H9 (cell line): ENCODE measurements at regions not wholly inside any gene's neighbourhood (a gene's known extent, or its start where the extent isn't known, plus 50 kb on each side); places are given as distances from the start of the nearest gene placed in this dataset.

ENCODE experiments used
- DNase-seq: peaks from one replicate; pipeline ENCODE4 v3.0.0-alpha.2; 2017
- H2AFZ ChIP-seq: one replicate; pipeline ENCODE4 v1.6.1; 2013; ENCODE audit warnings: mild to moderate bottlenecking, low read length, control low read depth, moderate library complexity
- H2AK5ac ChIP-seq: 2 replicates; pipeline ENCODE4 v1.6.1; 2013; ENCODE audit warnings: low read length, control low read depth, mixed read lengths; ENCODE audit not compliant: insufficient read length
- H2BK120ac ChIP-seq: one replicate; pipeline ENCODE4 v1.6.1; 2013; ENCODE audit warnings: low read depth, mild to moderate bottlenecking, low read length, control low read depth, inconsistent platforms; ENCODE audit not compliant: poor library complexity, severe bottlenecking
- H2BK12ac ChIP-seq: 2 replicates; pipeline ENCODE4 v1.6.1; 2013; ENCODE audit warnings: low read length, control low read depth, mixed read lengths, low read depth; ENCODE audit not compliant: insufficient read length
- H2BK15ac ChIP-seq: 2 replicates; pipeline ENCODE4 v1.6.1; 2013; ENCODE audit warnings: low read depth, low read length, control low read depth
- H2BK20ac ChIP-seq: one replicate; pipeline ENCODE4 v1.6.1; 2013; ENCODE audit warnings: low read depth, mild to moderate bottlenecking, low read length, control low read depth, inconsistent platforms; ENCODE audit not compliant: poor library complexity, severe bottlenecking
- H2BK5ac ChIP-seq: 2 replicates; pipeline ENCODE4 v1.6.1; 2013; ENCODE audit warnings: low read length, control low read depth, mixed read lengths; ENCODE audit not compliant: insufficient read length
- H3K14ac ChIP-seq: 2 replicates; pipeline ENCODE4 v1.6.1; 2013; ENCODE audit warnings: low read length, control low read depth; ENCODE audit not compliant: insufficient read depth
- H3K18ac ChIP-seq: 2 replicates; pipeline ENCODE4 v1.6.1; 2013; ENCODE audit warnings: low read depth, mild to moderate bottlenecking, mixed read lengths, low read length, control low read depth; ENCODE audit not compliant: insufficient read length
- H3K23ac ChIP-seq: 2 replicates; pipeline ENCODE4 v1.6.1; 2013; ENCODE audit warnings: low read length, control low read depth, mixed read lengths, low read depth; ENCODE audit not compliant: insufficient read length
- H3K23me2 ChIP-seq: 2 replicates; pipeline ENCODE4 v1.6.1; 2013; ENCODE audit warnings: low read depth, mild to moderate bottlenecking, mixed read lengths, low read length, control low read depth; ENCODE audit not compliant: insufficient read length, poor library complexity, severe bottlenecking
- H3K27ac ChIP-seq: 2 replicates; pipeline ENCODE4 v1.5.1; 2013; ENCODE audit warnings: low read length, control low read depth, mixed read lengths, low read depth; ENCODE audit not compliant: insufficient read length
- H3K27me3 ChIP-seq: 2 replicates; pipeline ENCODE4 v1.6.1; 2013; ENCODE audit warnings: low read length, control low read depth, inconsistent platforms; ENCODE audit not compliant: insufficient read depth
- H3K4ac ChIP-seq: 2 replicates; pipeline ENCODE4 v1.6.1; 2013; ENCODE audit warnings: low read depth, mild to moderate bottlenecking, control low read depth, inconsistent platforms, low read length, moderate library complexity
- H3K4me1 ChIP-seq: 2 replicates; pipeline ENCODE4 v1.6.1; 2013; ENCODE audit warnings: low read length, control low read depth, inconsistent platforms; ENCODE audit not compliant: insufficient read depth
- H3K4me2 ChIP-seq: 2 replicates; pipeline ENCODE4 v1.6.1; 2013; ENCODE audit warnings: low read length, control low read depth, mixed read lengths; ENCODE audit not compliant: insufficient read length, insufficient read depth
- H3K56ac ChIP-seq: 2 replicates; pipeline ENCODE4 v1.6.1; 2013; ENCODE audit warnings: low read depth, mild to moderate bottlenecking, mixed read lengths, low read length, control low read depth; ENCODE audit not compliant: insufficient read length
- H3K79me1 ChIP-seq: 2 replicates; pipeline ENCODE4 v1.6.1; 2013; ENCODE audit warnings: low read depth, mild to moderate bottlenecking, moderate library complexity, low read length, control low read depth, inconsistent platforms; ENCODE audit not compliant: insufficient read depth, poor library complexity, severe bottlenecking
- H3K79me2 ChIP-seq: 2 replicates; pipeline ENCODE4 v1.6.1; 2013; ENCODE audit warnings: low read length, control low read depth, inconsistent platforms; ENCODE audit not compliant: insufficient read depth
- H3K9ac ChIP-seq: 2 replicates; pipeline ENCODE4 v1.6.1; 2013; ENCODE audit warnings: low read length, control low read depth, mixed read lengths; ENCODE audit not compliant: insufficient read length; ENCODE audit errors: extremely low read depth
- H3K9me3 ChIP-seq: one replicate; pipeline ENCODE4 v1.6.1; 2013; ENCODE audit warnings: low read depth, low read length, inconsistent platforms; ENCODE audit not compliant: control insufficient read depth
- H3T11ph ChIP-seq: one replicate; pipeline ENCODE4 v1.6.1; 2013; ENCODE audit warnings: mild to moderate bottlenecking, low read length, control low read depth, inconsistent platforms
- H4K20me1 ChIP-seq: one replicate; pipeline ENCODE4 v1.6.1; 2013; ENCODE audit not compliant: control insufficient read depth, insufficient read length, insufficient read depth
- H4K5ac ChIP-seq: 2 replicates; pipeline ENCODE4 v1.6.1; 2013; ENCODE audit warnings: low read depth, mild to moderate bottlenecking, mixed read lengths, low read length, control low read depth; ENCODE audit not compliant: insufficient read length
- H4K8ac ChIP-seq: replicated peaks from 2 replicates; pipeline ENCODE4 v1.6.1; 2013; ENCODE audit warnings: low read length, control low read depth, mixed read lengths, low read depth; ENCODE audit not compliant: insufficient read length
- H4K91ac ChIP-seq: 2 replicates; pipeline ENCODE4 v1.6.1; 2013; ENCODE audit warnings: low read depth, mild to moderate bottlenecking, moderate library complexity, mixed read lengths, low read length, control low read depth; ENCODE audit not compliant: insufficient read length
- H3K27ac Mint-ChIP-seq, 3 experiments: 2 replicates in 2 of 3; 3 replicates in 1 of 3; pipeline ENCODE4 v1.8.0; 2020 to 2021; ENCODE audit warnings: mixed read lengths in 3 of 3, mild to moderate bottlenecking in 1 of 3, moderate library complexity in 1 of 3
- H3K27me3 Mint-ChIP-seq: 2 replicates; pipeline ENCODE4 v1.8.0; 2021; ENCODE audit warnings: low read depth, mild to moderate bottlenecking, moderate library complexity, mixed read lengths
- H3K36me3 Mint-ChIP-seq, 3 experiments: 2 replicates in 2 of 3; 3 replicates in 1 of 3; pipeline ENCODE4 v1.8.0; 2020 to 2021; ENCODE audit warnings: low read depth in 3 of 3, mixed read lengths in 3 of 3; ENCODE audit not compliant: insufficient read depth in 1 of 3
- H3K4me1 Mint-ChIP-seq, 2 experiments: 2 replicates each; pipeline ENCODE4 v1.8.0; 2020; ENCODE audit warnings: mixed read lengths in 2 of 2
- H3K4me3 Mint-ChIP-seq, 2 experiments: 2 replicates in 1 of 2; 3 replicates in 1 of 2; pipeline ENCODE4 v1.8.0; 2020 to 2021; ENCODE audit warnings: mild to moderate bottlenecking in 2 of 2, mixed read lengths in 2 of 2, moderate library complexity in 1 of 2
- H3K9me3 Mint-ChIP-seq, 2 experiments: 2 replicates in 1 of 2; 3 replicates in 1 of 2; pipeline ENCODE4 v1.8.0; 2020; ENCODE audit warnings: mild to moderate bottlenecking in 2 of 2, mixed read lengths in 2 of 2, moderate library complexity in 1 of 2
- WGBS: extraction: QIAGEN DNeasy Blood & Tissue Kit; methylation state at CpG from one replicate; pipeline ENCODE4 v1.1.7; 2013; ENCODE audit warnings: missing lambda C conversion rate, low lambda C conversion rate, mixed read lengths; ENCODE audit not compliant: insufficient read length; ENCODE audit errors: extremely low coverage; 5-methylcytosine and 5-hydroxymethylcytosine counted together
- TF ChIP-seq, protein P1 (sequence below): fragments of 200-600 bp; sonication (generic); conservative IDR thresholded peaks from 3 replicates; pipeline ENCODE4 v1.8.0; 2021; ENCODE audit warnings: antibody characterized with exemption, mild to moderate bottlenecking

DNA sequence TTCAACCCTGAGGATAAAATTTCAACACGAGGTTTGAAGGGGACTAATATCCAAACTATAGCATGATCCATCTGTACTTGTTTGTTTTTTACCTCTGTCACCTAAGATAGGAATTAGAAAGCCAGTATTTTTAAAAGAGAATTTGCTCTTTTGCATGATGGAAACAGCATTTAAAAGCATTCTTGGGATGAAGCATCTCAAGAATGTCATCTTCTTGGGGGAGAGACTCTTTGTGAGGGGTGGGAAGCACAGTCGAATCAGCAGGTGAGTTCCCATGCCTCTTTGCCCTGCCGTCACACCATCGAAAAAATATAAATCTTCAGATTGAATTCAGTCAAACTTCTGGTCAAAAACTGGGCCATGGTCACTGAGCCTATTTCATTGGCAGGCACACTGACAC lies 55.3 kb upstream of the BCHE start:
- Histone ChIP-seq H3K27ac (peak overlapping the region; percentile 8), H3K9me3 (no peaks in the 10 kb centered on the region), H3K56ac (no peak overlapping the region), H3K27me3 (no peaks in the 10 kb centered on the region), H4K8ac (no peak overlapping the region), H3K14ac (no peak overlapping the region), H2BK120ac (no peak overlapping the region), H3K18ac (no peak overlapping the region), H4K20me1 (no peaks in the 10 kb centered on the region), H3K79me2 (no peaks in the 10 kb centered on the region), H4K91ac (no peak overlapping the region), H3K4me1 (peaks cover 2% of the 10 kb centered on the region; the same call in 1 of the 2 replicates), H3K4ac (no peak overlapping the region), H2BK5ac (no peak overlapping the region), H2BK12ac (no peak overlapping the region), H2BK15ac (no peak overlapping the region), H3K9ac (no peak overlapping the region), H3T11ph (no peak overlapping the region), H3K23me2 (no peaks in the 10 kb centered on the region), H4K5ac (no peak overlapping the region), H2AK5ac (no peak overlapping the region), H2AFZ (no peak overlapping the region), H3K79me1 (no peaks in the 10 kb centered on the region), H3K23ac (no peak overlapping the region), H2BK20ac (no peak overlapping the region), H3K4me2 (no peak overlapping the region)
- Mint-ChIP-seq H3K27me3 (no peaks in the 10 kb centered on the region), H3K4me3 (no peak overlapping the region), H3K27ac (peak overlapping the region in 2 of 3 experiments; percentile 79 to 88; a peak in 4 of 7 replicates), H3K4me1 (peaks cover 15 to 22% of the 10 kb centered on the region in 2 experiments), H3K36me3 (no peaks in the 10 kb centered on the region), H3K9me3 (no peaks in the 10 kb centered on the region)
- TF ChIP-seq, protein P1, sequence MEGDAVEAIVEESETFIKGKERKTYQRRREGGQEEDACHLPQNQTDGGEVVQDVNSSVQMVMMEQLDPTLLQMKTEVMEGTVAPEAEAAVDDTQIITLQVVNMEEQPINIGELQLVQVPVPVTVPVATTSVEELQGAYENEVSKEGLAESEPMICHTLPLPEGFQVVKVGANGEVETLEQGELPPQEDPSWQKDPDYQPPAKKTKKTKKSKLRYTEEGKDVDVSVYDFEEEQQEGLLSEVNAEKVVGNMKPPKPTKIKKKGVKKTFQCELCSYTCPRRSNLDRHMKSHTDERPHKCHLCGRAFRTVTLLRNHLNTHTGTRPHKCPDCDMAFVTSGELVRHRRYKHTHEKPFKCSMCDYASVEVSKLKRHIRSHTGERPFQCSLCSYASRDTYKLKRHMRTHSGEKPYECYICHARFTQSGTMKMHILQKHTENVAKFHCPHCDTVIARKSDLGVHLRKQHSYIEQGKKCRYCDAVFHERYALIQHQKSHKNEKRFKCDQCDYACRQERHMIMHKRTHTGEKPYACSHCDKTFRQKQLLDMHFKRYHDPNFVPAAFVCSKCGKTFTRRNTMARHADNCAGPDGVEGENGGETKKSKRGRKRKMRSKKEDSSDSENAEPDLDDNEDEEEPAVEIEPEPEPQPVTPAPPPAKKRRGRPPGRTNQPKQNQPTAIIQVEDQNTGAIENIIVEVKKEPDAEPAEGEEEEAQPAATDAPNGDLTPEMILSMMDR, result no peak
- no CpG with 5 or more reads among the region's 4 CpGs for WGBS
- DNase-seq, result no peak
